Sigmoid colon (tissue), 6 donors: ENCODE measurements at regions not wholly inside any gene's neighbourhood (a gene's known extent, or its start where the extent isn't known, plus 50 kb on each side); places are given as distances from the start of the nearest gene placed in this dataset.

Source experiments
- DNase-seq: peaks from one replicate; pipeline ENCODE4 v3.0.0-alpha.2; 2019
- H3K27ac ChIP-seq, 4 donors: fragments of 200-600 bp; sonication (generic); one replicate each; pipeline ENCODE4 v1.5.1; 2016 to 2019; ENCODE audit warnings: mild to moderate bottlenecking in 1 of 4
- H3K27me3 ChIP-seq, 3 donors: fragments of 200-600 bp; sonication (generic); one replicate each; pipeline ENCODE4 v1.5.1; 2019; ENCODE audit warnings: mild to moderate bottlenecking in 1 of 3
- H3K36me3 ChIP-seq, 4 donors: fragments of 200-600 bp; sonication (generic); one replicate each; pipeline ENCODE4 v1.5.1; 2016 to 2019
- H3K4me1 ChIP-seq, 4 donors: fragments of 200-600 bp; sonication (generic); one replicate each; pipeline ENCODE4 v1.5.1; 2017 to 2019
- H3K4me3 ChIP-seq, 4 donors: fragments of 200-600 bp; sonication (generic); one replicate each; pipeline ENCODE4 v1.5.1; 2017 to 2019; ENCODE audit warnings: mild to moderate bottlenecking in 2 of 4, moderate library complexity in 1 of 4
- H3K9me3 ChIP-seq, 4 donors: fragments of 200-600 bp in 3 of 4; sonication (generic) in 3 of 4; one replicate each; pipeline versions ENCODE4 v1.5.1 to v1.6.1; 2013 to 2019
- CTCF ChIP-seq, 4 experiments: fragments of 450-650 bp in 3 of 4; fragments of 200-600 bp in 1 of 4; IDR thresholded peaks; one replicate each; pipeline ENCODE4 v1.5.1; 2016 to 2019; ENCODE audit warnings: antibody characterized with exemption in 4 of 4, mild to moderate bottlenecking in 3 of 4, moderate library complexity in 2 of 4
- EP300 ChIP-seq, 4 donors: sonication (generic); formaldehyde crosslinking; IDR thresholded peaks; one replicate each; pipeline ENCODE4 v1.6.1; 2017; ENCODE audit warnings: antibody characterized with exemption in 4 of 4
- POLR2A ChIP-seq, 2 donors: fragments of 450-650 bp; IDR thresholded peaks; one replicate each; pipeline ENCODE4 v1.6.1; 2016; ENCODE audit warnings: antibody characterized with exemption in 2 of 2, mild to moderate bottlenecking in 2 of 2, moderate library complexity in 2 of 2
- POLR2AphosphoS5 ChIP-seq, 4 donors: sonication (generic); formaldehyde crosslinking; IDR thresholded peaks; one replicate each; pipeline ENCODE4 v1.6.1; 2017; ENCODE audit warnings: antibody characterized with exemption in 4 of 4
- WGBS, 2 donors: extraction: QIAGEN DNeasy Blood & Tissue Kit; methylation state at CpG; one replicate each; pipeline ENCODE4 v1.1.7; 2013; 5-methylcytosine and 5-hydroxymethylcytosine counted together
- intact Hi-C: fragments of 100-400 bp; cut with DNase I; formaldehyde crosslinking; loops from one replicate; pipeline ENCODE4 v1.15.1; 2023
- donor health status: healthy with polysubstance abuse.
- donor health status: healthy.

DNA sequence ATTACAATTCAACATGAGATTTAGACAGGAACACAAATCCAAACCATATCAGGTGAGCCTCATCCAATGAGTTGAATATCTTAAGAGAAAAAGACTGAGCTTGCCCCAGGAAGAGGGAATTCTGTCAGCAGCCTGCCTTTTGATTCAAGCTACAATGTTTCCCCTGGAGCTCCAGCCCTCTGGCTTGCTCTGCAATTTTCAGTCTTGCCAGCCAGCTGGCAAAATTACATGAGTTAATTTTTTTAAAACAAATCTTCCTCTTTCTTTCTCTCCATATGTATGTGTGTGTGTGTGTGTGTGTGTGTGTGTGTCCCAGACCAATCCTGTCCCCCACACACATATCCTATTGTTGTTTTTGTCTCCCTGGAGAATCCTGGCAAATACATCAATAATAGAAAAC, 313.2 kb downstream of the CDH10 start:
- intact Hi-C loops: no loop called here
- H3K4me1 ChIP-seq: no peaks in the 10 kb centered on the region
- DNase-seq: no peak
- no peak for TF ChIP-seq POLR2AphosphoS5 (IDR thresholded peaks at IDR 0.05)
- no peak for TF ChIP-seq EP300 (IDR thresholded peaks at IDR 0.05)
- TF ChIP-seq CTCF (IDR thresholded peaks at IDR 0.05): no peak
- TF ChIP-seq POLR2A (IDR thresholded peaks at IDR 0.05): no peak
- no peaks in the 10 kb centered on the region for H3K27me3 ChIP-seq
- no peak overlapping the region for H3K4me3 ChIP-seq
- no peak overlapping the region for H3K27ac ChIP-seq
- no peaks in the 10 kb centered on the region for H3K36me3 ChIP-seq
- no peaks in the 10 kb centered on the region for H3K9me3 ChIP-seq

DNA sequence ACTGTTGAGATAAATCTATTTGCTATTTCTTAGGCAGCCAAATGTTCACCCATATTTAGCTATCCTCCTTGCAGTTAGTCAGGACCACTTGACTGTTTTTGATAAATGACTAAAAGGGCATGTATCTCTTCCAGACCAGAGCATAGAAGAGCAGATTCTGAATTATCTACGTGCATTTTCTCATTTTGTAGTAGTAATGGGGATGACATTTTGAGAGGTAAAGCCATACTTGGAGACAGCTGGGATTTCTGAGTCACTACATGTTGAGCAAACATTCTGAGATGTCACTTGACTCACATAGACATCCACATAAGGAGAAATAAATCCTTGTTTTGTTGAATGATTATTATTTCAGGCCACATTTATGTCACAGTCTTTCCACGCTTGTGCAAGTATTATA, 297.6 kb downstream of the CDH10 start:
- Histone ChIP-seq H3K9me3 (no peaks in the 10 kb centered on the region), H3K27ac (no peak overlapping the region), H3K4me1 (no peaks in the 10 kb centered on the region), H3K36me3 (no peaks in the 10 kb centered on the region), H3K4me3 (no peak overlapping the region), H3K27me3 (no peaks in the 10 kb centered on the region)
- no peak for DNase-seq
- intact Hi-C loops: no loop called here
- 64 to 82% methylated on average over 2 of the region's 2 CpGs for WGBS, 2 donors
- no peak for TF ChIP-seq EP300 (IDR thresholded peaks at IDR 0.05)
- no peak for TF ChIP-seq POLR2A (IDR thresholded peaks at IDR 0.05)
- TF ChIP-seq CTCF (IDR thresholded peaks at IDR 0.05): no peak
- TF ChIP-seq POLR2AphosphoS5 (IDR thresholded peaks at IDR 0.05): no peak

DNA sequence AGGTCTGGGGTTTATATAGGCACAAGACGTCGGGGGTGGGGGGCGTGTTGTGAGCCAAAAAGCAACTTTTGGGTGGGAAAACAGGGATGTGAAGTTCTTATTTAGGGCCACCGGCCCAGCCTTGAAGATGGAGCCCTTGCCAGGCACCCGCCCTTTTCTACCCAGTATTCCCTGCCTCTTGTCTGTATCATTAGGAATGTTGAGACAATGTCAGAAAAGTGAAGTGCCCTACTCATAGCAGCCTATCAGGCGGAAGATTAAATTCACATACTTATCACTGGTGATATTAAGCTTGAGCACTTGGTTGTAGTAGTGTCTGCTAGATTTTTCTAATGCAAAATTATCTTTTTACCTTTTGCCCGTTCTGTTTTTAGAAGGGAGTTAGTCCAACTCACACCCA, 293.5 kb downstream of the CDH10 start:
- Histone ChIP-seq H3K4me1 (no peaks in the 10 kb centered on the region), H3K27me3 (no peaks in the 10 kb centered on the region), H3K27ac (no peak overlapping the region), H3K4me3 (no peak overlapping the region), H3K9me3 (no peaks in the 10 kb centered on the region), H3K36me3 (no peaks in the 10 kb centered on the region)
- WGBS, 2 donors: 83 to 89% methylated on average over 7 of the region's 7 CpGs
- intact Hi-C loops: no loop called here
- no peak for DNase-seq
- TF ChIP-seq POLR2AphosphoS5 (IDR thresholded peaks at IDR 0.05): no peak
- no peak for TF ChIP-seq CTCF (IDR thresholded peaks at IDR 0.05)
- no peak for TF ChIP-seq EP300 (IDR thresholded peaks at IDR 0.05)
- TF ChIP-seq POLR2A (IDR thresholded peaks at IDR 0.05): no peak

GRCh38 chr5:24353016-24353415, 291.8 kb downstream of the CDH10 start:
- H3K27me3 ChIP-seq: no peaks in the 10 kb centered on the region
- DNase-seq: no peak
- H3K27ac ChIP-seq: no peak overlapping the region
- H3K4me1 ChIP-seq: no peaks in the 10 kb centered on the region
- WGBS, 2 donors: 87 to 96% methylated on average over 2 of the region's 2 CpGs
- TF ChIP-seq POLR2AphosphoS5 (IDR thresholded peaks at IDR 0.05) (no peak), POLR2A (IDR thresholded peaks at IDR 0.05) (no peak), EP300 (IDR thresholded peaks at IDR 0.05) (no peak), CTCF (IDR thresholded peaks at IDR 0.05) (no peak)
- intact Hi-C loops: no loop called here
- H3K36me3 ChIP-seq: no peaks in the 10 kb centered on the region
- no peak overlapping the region for H3K4me3 ChIP-seq
- no peaks in the 10 kb centered on the region for H3K9me3 ChIP-seq

DNA sequence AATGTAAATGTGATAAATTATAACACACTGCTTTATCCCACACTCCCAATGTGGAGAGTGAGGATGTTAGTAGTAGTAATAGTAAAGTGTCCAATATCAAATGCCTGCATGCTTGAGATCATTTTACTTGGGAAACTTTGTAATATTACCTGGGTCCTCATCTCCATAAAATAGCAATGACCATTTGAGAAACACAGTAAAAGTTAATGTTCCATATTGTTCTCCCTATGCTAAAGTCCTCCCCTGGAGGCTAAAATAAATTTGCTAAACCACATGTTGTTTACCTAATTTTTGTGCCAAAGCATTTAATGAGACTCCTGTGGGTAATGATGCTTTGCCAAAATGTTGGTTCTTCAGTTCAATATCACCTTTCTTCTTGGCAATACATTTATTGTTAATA, 291.2 kb downstream of the CDH10 start:
- no peak for DNase-seq
- TF ChIP-seq EP300 (IDR thresholded peaks at IDR 0.05) (no peak), POLR2A (IDR thresholded peaks at IDR 0.05) (no peak), POLR2AphosphoS5 (IDR thresholded peaks at IDR 0.05) (no peak), CTCF (IDR thresholded peaks at IDR 0.05) (no peak)
- Histone ChIP-seq H3K4me3 (no peak overlapping the region), H3K27me3 (no peaks in the 10 kb centered on the region), H3K36me3 (no peaks in the 10 kb centered on the region), H3K4me1 (no peaks in the 10 kb centered on the region), H3K27ac (no peak overlapping the region), H3K9me3 (no peaks in the 10 kb centered on the region)
- intact Hi-C loops: no loop called here
